ENCODE measurements at regions not wholly inside any gene's neighbourhood (a gene's known extent, or its start where the extent isn't known, plus 50 kb on each side); places are given as distances from the start of the nearest gene placed in this dataset.

GRCh38 chr21:43292866-43293142 lies 124.0 kb downstream of the CRYAA start:
- no peak for DNase-seq (ENCODE audit: low read depth in 1 of 2, low spot score in 1 of 2)
- H3K4me3 ChIP-seq (replicated peaks; ENCODE audit: insufficient read depth, low read length), result no peak overlapping the region
- no peak overlapping the region for H3K27ac ChIP-seq (replicated peaks)
- TF ChIP-seq POLR2AphosphoS5 (IDR thresholded peaks at IDR 0.05; ENCODE audit: low read depth), result no peak
- no peak for TF ChIP-seq GABPA (IDR thresholded peaks at IDR 0.05; ENCODE audit: low read depth)
- no peak for TF ChIP-seq REST (IDR thresholded peaks at IDR 0.05; ENCODE audit: insufficient replicate concordance, low read depth)
- TF ChIP-seq CTCF (IDR thresholded peaks at IDR 0.05; ENCODE audit: insufficient read depth, low read length), result no peak
- TF ChIP-seq SPI1 (IDR thresholded peaks at IDR 0.05; ENCODE audit: borderline replicate concordance, low read depth), result no peak
- peaks cover 2% of the 10 kb centered on the region for H3K27me3 ChIP-seq (ENCODE audit: insufficient read depth, poor library complexity, severe bottlenecking)

GRCh38 chr21:43292041-43292865 lies 123.4 kb downstream of the CRYAA start:
- H3K27ac ChIP-seq (replicated peaks), result no peak overlapping the region
- TF ChIP-seq SPI1 (IDR thresholded peaks at IDR 0.05; ENCODE audit: borderline replicate concordance, low read depth) (no peak), CTCF (IDR thresholded peaks at IDR 0.05; ENCODE audit: insufficient read depth, low read length) (no peak)
- peaks cover 2% of the 10 kb centered on the region for H3K27me3 ChIP-seq (ENCODE audit: insufficient read depth, poor library complexity, severe bottlenecking)
- DNase-seq (ENCODE audit: low read depth in 1 of 2, low spot score in 1 of 2), result no peak
- no peak overlapping the region for H3K4me3 ChIP-seq (replicated peaks; ENCODE audit: insufficient read depth, low read length)

- no peak for DNase-seq (ENCODE audit: low read depth in 1 of 2, low spot score in 1 of 2)
- no peak overlapping the region for H3K4me3 ChIP-seq (replicated peaks; ENCODE audit: insufficient read depth, low read length)
- peaks cover 2% of the 10 kb centered on the region for H3K27me3 ChIP-seq (ENCODE audit: insufficient read depth, poor library complexity, severe bottlenecking)
- H3K27ac ChIP-seq (replicated peaks), result no peak overlapping the region
- no peak for TF ChIP-seq SPI1 (IDR thresholded peaks at IDR 0.05; ENCODE audit: borderline replicate concordance, low read depth)
- no peak for TF ChIP-seq GABPA (IDR thresholded peaks at IDR 0.05; ENCODE audit: low read depth)
- no peak for TF ChIP-seq POLR2AphosphoS5 (IDR thresholded peaks at IDR 0.05; ENCODE audit: low read depth)
- no peak for TF ChIP-seq REST (IDR thresholded peaks at IDR 0.05; ENCODE audit: insufficient replicate concordance, low read depth)
- TF ChIP-seq CTCF (IDR thresholded peaks at IDR 0.05; ENCODE audit: insufficient read depth, low read length), result no peak
These were observed 122.6 kb downstream of the CRYAA start for GRCh38 chr21:43291347-43291950.
